Gastroesophageal sphincter (tissue), 3 donors: ENCODE measurements at regions not wholly inside any gene's neighbourhood (a gene's known extent, or its start where the extent isn't known, plus 50 kb on each side); places are given as distances from the start of the nearest gene placed in this dataset.

ENCODE experiments used
- EP300 ChIP-seq: sonication (generic); formaldehyde crosslinking; IDR thresholded peaks from one replicate; pipeline ENCODE4 v1.6.1; 2017; ENCODE audit warnings: antibody characterized with exemption, mild to moderate bottlenecking
- POLR2A ChIP-seq, 2 donors: fragments of 450-650 bp; IDR thresholded peaks; one replicate each; pipeline ENCODE4 v1.6.1; 2017; ENCODE audit warnings: antibody characterized with exemption in 2 of 2, mild to moderate bottlenecking in 2 of 2, moderate library complexity in 1 of 2
- TF ChIP-seq, protein P1 (sequence below), 4 experiments: fragments of 200-600 bp in 2 of 4; fragments of 450-650 bp in 2 of 4; sonication (generic) in 1 of 4; IDR thresholded peaks; one replicate each; pipeline ENCODE4 v1.5.1; 2017 to 2019; ENCODE audit warnings: antibody characterized with exemption in 4 of 4, mild to moderate bottlenecking in 2 of 4, moderate library complexity in 2 of 4

DNA sequence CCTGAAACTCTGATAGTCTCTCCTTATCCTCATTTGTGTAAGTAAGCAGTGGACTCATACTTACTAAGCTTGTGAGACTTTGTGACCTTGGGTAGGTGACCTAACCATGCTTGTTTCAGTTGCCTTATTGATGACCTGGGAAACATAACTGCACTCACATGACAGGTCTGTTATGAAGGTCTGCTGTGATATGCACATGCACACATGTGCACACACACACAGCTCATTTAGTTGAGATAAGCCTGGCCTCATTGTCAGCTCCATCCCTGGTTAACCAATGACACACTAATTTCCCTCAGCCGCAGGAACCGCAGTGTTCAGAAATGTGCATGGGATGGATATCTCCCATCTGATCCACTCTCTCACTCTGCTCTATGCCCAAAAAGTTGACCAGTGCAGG is 177.2 kb downstream of the GPAM start:
- TF ChIP-seq, protein P1, sequence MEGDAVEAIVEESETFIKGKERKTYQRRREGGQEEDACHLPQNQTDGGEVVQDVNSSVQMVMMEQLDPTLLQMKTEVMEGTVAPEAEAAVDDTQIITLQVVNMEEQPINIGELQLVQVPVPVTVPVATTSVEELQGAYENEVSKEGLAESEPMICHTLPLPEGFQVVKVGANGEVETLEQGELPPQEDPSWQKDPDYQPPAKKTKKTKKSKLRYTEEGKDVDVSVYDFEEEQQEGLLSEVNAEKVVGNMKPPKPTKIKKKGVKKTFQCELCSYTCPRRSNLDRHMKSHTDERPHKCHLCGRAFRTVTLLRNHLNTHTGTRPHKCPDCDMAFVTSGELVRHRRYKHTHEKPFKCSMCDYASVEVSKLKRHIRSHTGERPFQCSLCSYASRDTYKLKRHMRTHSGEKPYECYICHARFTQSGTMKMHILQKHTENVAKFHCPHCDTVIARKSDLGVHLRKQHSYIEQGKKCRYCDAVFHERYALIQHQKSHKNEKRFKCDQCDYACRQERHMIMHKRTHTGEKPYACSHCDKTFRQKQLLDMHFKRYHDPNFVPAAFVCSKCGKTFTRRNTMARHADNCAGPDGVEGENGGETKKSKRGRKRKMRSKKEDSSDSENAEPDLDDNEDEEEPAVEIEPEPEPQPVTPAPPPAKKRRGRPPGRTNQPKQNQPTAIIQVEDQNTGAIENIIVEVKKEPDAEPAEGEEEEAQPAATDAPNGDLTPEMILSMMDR (IDR thresholded peaks at IDR 0.05): no peak
- TF ChIP-seq POLR2A (IDR thresholded peaks at IDR 0.05): no peak
- no peak for TF ChIP-seq EP300
